ENCODE measurements at regions not wholly inside any gene's neighbourhood (a gene's known extent, or its start where the extent isn't known, plus 50 kb on each side); places are given as distances from the start of the nearest gene placed in this dataset.

DNA sequence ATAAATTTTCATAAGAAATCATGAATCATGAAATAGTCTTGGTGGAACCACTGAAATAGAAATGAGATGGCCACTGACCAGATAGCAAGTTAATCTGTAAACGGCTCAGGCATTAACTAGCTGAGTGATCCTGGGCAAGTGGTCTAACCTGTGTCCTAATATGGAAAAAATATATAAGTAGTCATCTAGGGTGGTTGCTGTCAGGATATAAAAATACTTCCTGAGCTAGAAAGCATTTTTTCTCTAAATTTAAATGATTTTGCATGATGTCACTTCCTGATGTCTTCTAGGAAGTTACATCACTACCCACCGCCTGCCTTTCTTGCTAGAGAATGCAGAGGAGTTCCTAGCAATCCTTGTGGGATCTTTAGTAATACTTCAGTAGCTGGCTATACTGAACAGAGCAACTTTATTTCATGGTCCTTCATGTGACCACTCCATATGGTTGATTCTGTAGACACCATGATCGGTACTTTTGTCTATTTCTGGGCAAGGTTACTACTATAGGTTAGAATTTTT is 228.1 kb upstream of the CEP162 start:
- ATAC-seq (no peak), FAIRE-seq (no peak)
- intact Hi-C loops (cut with DNase I), result no loop called here

GRCh38 chr6:84453499-84453898 is 226.1 kb upstream of the CEP162 start:
- H3K4me3 ChIP-seq, result no peak overlapping the region
- H3K4me1 ChIP-seq, result no peaks in the 10 kb centered on the region
- no peaks in the 10 kb centered on the region for H3K9me3 ChIP-seq
- FAIRE-seq (no peak), ATAC-seq (no peak), DNase-seq (no peak)
- TF ChIP-seq, protein P1, sequence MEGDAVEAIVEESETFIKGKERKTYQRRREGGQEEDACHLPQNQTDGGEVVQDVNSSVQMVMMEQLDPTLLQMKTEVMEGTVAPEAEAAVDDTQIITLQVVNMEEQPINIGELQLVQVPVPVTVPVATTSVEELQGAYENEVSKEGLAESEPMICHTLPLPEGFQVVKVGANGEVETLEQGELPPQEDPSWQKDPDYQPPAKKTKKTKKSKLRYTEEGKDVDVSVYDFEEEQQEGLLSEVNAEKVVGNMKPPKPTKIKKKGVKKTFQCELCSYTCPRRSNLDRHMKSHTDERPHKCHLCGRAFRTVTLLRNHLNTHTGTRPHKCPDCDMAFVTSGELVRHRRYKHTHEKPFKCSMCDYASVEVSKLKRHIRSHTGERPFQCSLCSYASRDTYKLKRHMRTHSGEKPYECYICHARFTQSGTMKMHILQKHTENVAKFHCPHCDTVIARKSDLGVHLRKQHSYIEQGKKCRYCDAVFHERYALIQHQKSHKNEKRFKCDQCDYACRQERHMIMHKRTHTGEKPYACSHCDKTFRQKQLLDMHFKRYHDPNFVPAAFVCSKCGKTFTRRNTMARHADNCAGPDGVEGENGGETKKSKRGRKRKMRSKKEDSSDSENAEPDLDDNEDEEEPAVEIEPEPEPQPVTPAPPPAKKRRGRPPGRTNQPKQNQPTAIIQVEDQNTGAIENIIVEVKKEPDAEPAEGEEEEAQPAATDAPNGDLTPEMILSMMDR (IDR thresholded peaks at IDR 0.05), result no peak
- no peaks in the 10 kb centered on the region for H3K36me3 ChIP-seq
- intact Hi-C loops (cut with DNase I), result no loop called here
- no peak overlapping the region for H3K27ac ChIP-seq
- H3K27me3 ChIP-seq, result peaks cover 0 to 4% (median 0%) of the 10 kb centered on the region in 4 donors

More for the DNA sequence above, 228.1 kb upstream of the CEP162 start:
- no peak overlapping the region for H3K27ac ChIP-seq
- H3K9me3 ChIP-seq, result no peaks in the 10 kb centered on the region
- TF ChIP-seq, protein P1 (IDR thresholded peaks at IDR 0.05), result no peak
- 49 to 50% methylated on average over 3 of the region's 3 CpGs for WGBS, 2 donors
- no peaks in the 10 kb centered on the region for H3K36me3 ChIP-seq
- no peak for DNase-seq
- no peak overlapping the region for H3K4me3 ChIP-seq
- H3K27me3 ChIP-seq, result no peaks in the 10 kb centered on the region
- H3K4me1 ChIP-seq, result no peaks in the 10 kb centered on the region

DNA sequence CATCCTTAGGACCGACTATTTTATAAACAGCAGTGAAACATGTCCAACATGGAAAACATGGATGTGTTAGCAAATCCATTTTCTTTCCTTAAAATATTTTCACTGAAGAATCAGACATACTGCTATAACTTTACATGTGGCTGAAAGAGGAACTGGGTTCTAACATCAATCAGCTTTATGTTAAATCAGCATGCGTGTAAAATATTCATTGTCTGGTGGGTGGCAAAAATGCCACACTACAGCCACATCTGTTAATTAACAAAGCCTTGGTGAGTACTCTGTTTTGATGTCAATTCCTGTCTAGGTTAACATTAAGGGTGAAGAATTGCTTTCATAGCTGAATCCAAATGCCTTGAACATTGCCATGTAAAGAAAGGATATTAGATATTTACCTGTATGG is 222.6 kb upstream of the CEP162 start:
- no peak for FAIRE-seq
- H3K27ac ChIP-seq, result no peak overlapping the region

GRCh38 chr6:84449220-84449619 is 221.8 kb upstream of the CEP162 start:
- DNase-seq (no peak), ATAC-seq (no peak), FAIRE-seq (no peak)
- Histone ChIP-seq H3K27me3 (peaks cover 0 to 4% (median 0%) of the 10 kb centered on the region in 4 donors), H3K27ac (no peak overlapping the region), H3K9me3 (no peaks in the 10 kb centered on the region), H3K4me3 (no peak overlapping the region), H3K36me3 (no peaks in the 10 kb centered on the region), H3K4me1 (no peaks in the 10 kb centered on the region)
- 16 to 22% methylated on average over 6 of the region's 6 CpGs for WGBS, 2 donors
- intact Hi-C loops (cut with DNase I), result no loop called here
- TF ChIP-seq, protein P1 (IDR thresholded peaks at IDR 0.05), result no peak

More for the DNA sequence above, 222.6 kb upstream of the CEP162 start:
- 76 to 82% methylated on average over 2 of the region's 2 CpGs for WGBS, 2 donors
- no peaks in the 10 kb centered on the region for H3K4me1 ChIP-seq
- ATAC-seq (no peak), DNase-seq (no peak)
- H3K9me3 ChIP-seq, result no peaks in the 10 kb centered on the region
- no peaks in the 10 kb centered on the region for H3K36me3 ChIP-seq
- peaks cover 0 to 4% (median 0%) of the 10 kb centered on the region in 4 donors for H3K27me3 ChIP-seq
- H3K4me3 ChIP-seq, result no peak overlapping the region
- intact Hi-C loops (cut with DNase I), result no loop called here
- TF ChIP-seq, protein P1 (IDR thresholded peaks at IDR 0.05), result no peak

GRCh38 chr6:84448331-84448730 is 220.9 kb upstream of the CEP162 start:
- Histone ChIP-seq H3K4me1 (no peaks in the 10 kb centered on the region), H3K36me3 (no peaks in the 10 kb centered on the region), H3K27me3 (peaks cover 0 to 4% (median 0%) of the 10 kb centered on the region in 4 donors), H3K4me3 (no peak overlapping the region), H3K9me3 (no peaks in the 10 kb centered on the region), H3K27ac (no peak overlapping the region)
- DNase-seq (no peak), FAIRE-seq (no peak), ATAC-seq (no peak)
- TF ChIP-seq, protein P1 (IDR thresholded peaks at IDR 0.05), result no peak
- 70 to 77% methylated on average over 2 of the region's 2 CpGs for WGBS, 2 donors
- intact Hi-C loops (cut with DNase I), result no loop called here
